ENCODE measurements at regions not wholly inside any gene's neighbourhood (a gene's known extent, or its start where the extent isn't known, plus 50 kb on each side); places are given as distances from the start of the nearest gene placed in this dataset.

DNA sequence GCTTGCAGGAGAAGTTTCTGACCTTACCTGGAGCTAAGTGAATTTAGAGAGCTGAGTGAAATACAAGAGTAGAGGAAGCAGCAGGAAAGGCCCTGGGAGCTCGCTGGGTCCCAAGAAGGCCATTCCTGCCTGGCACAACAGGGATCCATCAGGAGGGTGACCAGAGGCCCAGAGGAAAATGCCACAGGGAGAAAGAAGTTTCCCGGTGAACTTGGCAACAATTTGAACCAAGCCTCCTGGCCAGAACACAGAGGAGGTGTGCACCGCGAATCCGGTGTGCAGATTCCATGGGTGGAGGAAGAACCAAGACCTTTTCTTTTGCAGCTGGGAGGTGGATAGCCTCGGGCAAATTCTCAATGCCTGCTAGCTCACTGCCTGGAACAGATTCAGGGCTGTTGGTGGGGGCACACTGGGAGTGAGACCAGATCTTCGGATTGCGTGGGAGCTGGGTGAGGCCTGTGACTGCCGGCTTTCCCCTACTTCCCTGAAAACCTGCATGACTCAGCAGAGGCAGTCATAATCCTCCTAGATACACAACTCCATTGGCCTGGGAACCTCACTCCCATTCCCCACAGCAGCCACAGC, 1850.9 kb upstream of the NUDT12 start:
- no peak for DNase-seq (ENCODE audit: low read depth)
- H3K4me3 ChIP-seq (ENCODE audit: low read length), result no peak overlapping the region
- TF ChIP-seq, protein P1, sequence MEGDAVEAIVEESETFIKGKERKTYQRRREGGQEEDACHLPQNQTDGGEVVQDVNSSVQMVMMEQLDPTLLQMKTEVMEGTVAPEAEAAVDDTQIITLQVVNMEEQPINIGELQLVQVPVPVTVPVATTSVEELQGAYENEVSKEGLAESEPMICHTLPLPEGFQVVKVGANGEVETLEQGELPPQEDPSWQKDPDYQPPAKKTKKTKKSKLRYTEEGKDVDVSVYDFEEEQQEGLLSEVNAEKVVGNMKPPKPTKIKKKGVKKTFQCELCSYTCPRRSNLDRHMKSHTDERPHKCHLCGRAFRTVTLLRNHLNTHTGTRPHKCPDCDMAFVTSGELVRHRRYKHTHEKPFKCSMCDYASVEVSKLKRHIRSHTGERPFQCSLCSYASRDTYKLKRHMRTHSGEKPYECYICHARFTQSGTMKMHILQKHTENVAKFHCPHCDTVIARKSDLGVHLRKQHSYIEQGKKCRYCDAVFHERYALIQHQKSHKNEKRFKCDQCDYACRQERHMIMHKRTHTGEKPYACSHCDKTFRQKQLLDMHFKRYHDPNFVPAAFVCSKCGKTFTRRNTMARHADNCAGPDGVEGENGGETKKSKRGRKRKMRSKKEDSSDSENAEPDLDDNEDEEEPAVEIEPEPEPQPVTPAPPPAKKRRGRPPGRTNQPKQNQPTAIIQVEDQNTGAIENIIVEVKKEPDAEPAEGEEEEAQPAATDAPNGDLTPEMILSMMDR (conservative IDR thresholded peaks at IDR 0.05; ENCODE audit: low read depth, low read length), result no peak

DNA sequence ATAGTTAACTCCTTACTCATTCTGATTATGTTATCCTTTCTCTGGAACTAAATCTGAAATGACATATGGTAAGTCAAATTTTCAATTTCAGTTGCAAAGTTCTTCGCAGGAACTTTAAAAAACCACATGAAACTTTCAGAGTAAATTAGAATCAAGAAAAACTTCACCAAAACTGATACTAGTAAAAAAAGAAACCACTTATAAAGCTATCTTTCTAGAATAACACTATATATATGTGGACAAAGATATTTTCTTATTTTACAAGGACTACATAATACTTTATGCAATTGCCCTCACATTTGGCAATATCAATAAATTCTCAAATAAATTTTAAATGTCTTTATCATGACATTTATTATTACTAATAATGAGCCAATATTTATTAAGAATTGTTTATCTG, 1847.1 kb upstream of the NUDT12 start:
- no peak for DNase-seq (ENCODE audit: low read depth)
- no peak overlapping the region for H3K4me3 ChIP-seq (ENCODE audit: low read length)
- TF ChIP-seq, protein P1 (conservative IDR thresholded peaks at IDR 0.05; ENCODE audit: low read depth, low read length), result no peak

DNA sequence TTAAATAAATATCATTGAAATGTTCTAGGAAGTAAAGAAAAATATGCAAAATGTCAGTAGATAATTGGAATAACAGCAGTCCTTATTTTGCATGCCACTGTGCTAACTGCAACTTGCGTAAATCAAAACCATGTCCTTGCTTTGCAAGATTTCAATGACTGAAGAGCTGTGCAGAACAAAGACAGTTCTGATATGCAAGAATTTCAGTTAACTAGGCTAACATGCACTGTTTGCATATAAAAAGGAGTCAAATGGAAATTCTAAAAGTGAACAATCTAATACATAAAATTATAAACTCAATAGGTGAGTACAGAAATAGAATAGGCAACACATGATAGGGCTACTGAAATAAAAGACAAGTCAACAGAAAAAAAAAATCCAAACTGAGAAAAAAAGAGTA, 1844.6 kb upstream of the NUDT12 start:
- no peak overlapping the region for H3K4me3 ChIP-seq (ENCODE audit: low read length)
- DNase-seq (ENCODE audit: low read depth), result no peak
- TF ChIP-seq, protein P1 (conservative IDR thresholded peaks at IDR 0.05; ENCODE audit: low read depth, low read length), result no peak

DNA sequence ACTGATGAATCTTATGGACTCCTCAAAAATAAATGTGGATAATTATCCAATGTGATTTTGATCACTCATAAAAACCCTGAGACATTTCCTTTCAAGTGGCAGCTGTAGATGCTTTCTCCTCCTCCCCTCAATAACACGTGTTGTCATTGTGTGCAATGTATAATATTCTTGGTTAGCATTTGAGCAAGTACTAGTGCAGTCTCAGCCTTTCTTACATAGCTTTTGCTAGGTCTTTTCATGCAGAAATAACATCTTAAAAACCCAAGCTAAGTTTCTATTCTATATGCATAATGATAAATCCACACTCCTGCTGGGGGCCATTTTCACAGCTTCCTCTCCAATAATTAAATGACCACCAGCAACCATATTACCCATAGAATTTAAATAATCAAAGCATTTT, 1835.2 kb upstream of the NUDT12 start:
- H3K4me3 ChIP-seq (ENCODE audit: low read length), result no peak overlapping the region
- TF ChIP-seq, protein P1 (conservative IDR thresholded peaks at IDR 0.05; ENCODE audit: low read depth, low read length), result no peak
- no peak for DNase-seq (ENCODE audit: low read depth)

GRCh38 chr5:105392710-105393149, 1830.1 kb upstream of the NUDT12 start:
- H3K4me3 ChIP-seq (ENCODE audit: low read length), result no peak overlapping the region
- no peak for DNase-seq (ENCODE audit: low read depth)
- TF ChIP-seq, protein P1 (conservative IDR thresholded peaks at IDR 0.05; ENCODE audit: low read depth, low read length), result no peak

DNA sequence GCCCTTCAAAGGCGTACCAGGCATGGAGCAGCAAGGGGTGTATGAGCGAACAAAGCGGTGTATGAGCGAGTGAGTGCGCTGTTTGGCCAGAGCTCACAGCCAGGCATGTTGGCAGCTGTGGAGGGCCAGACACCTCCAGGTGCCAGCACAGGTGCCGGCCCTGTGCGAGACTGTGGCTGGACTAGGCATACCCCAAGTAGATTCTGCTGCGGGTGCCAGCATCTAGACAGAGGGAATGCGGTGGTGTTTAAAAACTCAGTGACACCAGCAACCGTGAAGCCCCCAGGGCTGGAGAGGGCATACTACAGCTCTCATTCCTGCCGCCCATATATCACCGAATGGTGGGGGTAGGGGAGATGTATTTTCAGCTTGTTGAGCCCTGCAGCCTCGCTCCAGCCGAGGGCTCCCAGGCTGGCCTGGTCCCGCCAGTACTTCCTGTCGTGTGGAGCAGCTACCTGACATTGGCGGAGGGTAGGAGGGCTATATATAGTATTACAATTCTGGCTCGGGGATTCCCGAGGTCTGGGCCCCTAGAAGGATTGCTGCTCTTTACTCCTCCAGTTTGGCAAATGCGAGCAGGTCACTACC, 1829.6 kb upstream of the NUDT12 start:
- TF ChIP-seq, protein P1 (conservative IDR thresholded peaks at IDR 0.05; ENCODE audit: low read depth, low read length), result no peak
- no peak overlapping the region for H3K4me3 ChIP-seq (ENCODE audit: low read length)
- DNase-seq (ENCODE audit: low read depth), result no peak

GRCh38 chr5:105380126-105380525, 1817.5 kb upstream of the NUDT12 start:
- peak; percentile 21 for DNase-seq (ENCODE audit: low read depth)
- H3K4me3 ChIP-seq (ENCODE audit: low read length), result no peak overlapping the region
- TF ChIP-seq, protein P1 (conservative IDR thresholded peaks at IDR 0.05; ENCODE audit: low read depth, low read length), result no peak
